Tibial nerve (tissue), 4 donors: ENCODE measurements at regions not wholly inside any gene's neighbourhood (a gene's known extent, or its start where the extent isn't known, plus 50 kb on each side); places are given as distances from the start of the nearest gene placed in this dataset.

ENCODE experiments used
- DNase-seq, 2 donors: peaks; one replicate each; pipeline ENCODE4 v3.0.0-alpha.2; 2019; ENCODE audit warnings: low spot score in 2 of 2
- H3K27ac ChIP-seq, 4 donors: fragments of 200-600 bp; sonication (generic) in 3 of 4; one replicate each; pipeline ENCODE4 v1.5.1; 2017 to 2019; ENCODE audit warnings: mild to moderate bottlenecking in 1 of 4
- H3K27me3 ChIP-seq, 2 donors: fragments of 200-600 bp; sonication (generic) in 1 of 2; one replicate each; pipeline versions ENCODE4 v1.5.1 to v1.6.0; 2017 to 2019
- H3K36me3 ChIP-seq, 3 donors: fragments of 200-600 bp; sonication (generic); one replicate each; pipeline ENCODE4 v1.5.1; 2018 to 2019
- H3K4me1 ChIP-seq, 4 donors: fragments of 200-600 bp; sonication (generic) in 3 of 4; one replicate each; pipeline ENCODE4 v1.5.1; 2017 to 2019
- H3K4me3 ChIP-seq, 4 donors: fragments of 200-600 bp; sonication (generic) in 3 of 4; one replicate each; pipeline ENCODE4 v1.5.1; 2017 to 2019; ENCODE audit warnings: mild to moderate bottlenecking in 1 of 4, moderate library complexity in 1 of 4
- H3K9me3 ChIP-seq, 4 donors: fragments of 200-600 bp; sonication (generic) in 3 of 4; one replicate each; pipeline ENCODE4 v1.5.1; 2017 to 2019
- EP300 ChIP-seq, 2 donors: sonication (generic); formaldehyde crosslinking; IDR thresholded peaks; one replicate each; pipeline ENCODE4 v1.6.1; 2017; ENCODE audit warnings: antibody characterized with exemption in 2 of 2, mild to moderate bottlenecking in 1 of 2
- POLR2A ChIP-seq, 2 donors: fragments of 450-650 bp; IDR thresholded peaks; one replicate each; pipeline ENCODE4 v1.6.1; 2017; ENCODE audit warnings: antibody characterized with exemption in 2 of 2, mild to moderate bottlenecking in 2 of 2, moderate library complexity in 2 of 2
- WGBS, 2 donors: methylation state at CpG; one replicate each; pipeline ENCODE4 v1.1.5; 2018; 5-methylcytosine and 5-hydroxymethylcytosine counted together
- TF ChIP-seq, protein P1 (sequence below), 5 experiments: fragments of 200-600 bp in 3 of 5; fragments of 450-650 bp in 2 of 5; sonication (generic) in 3 of 5; IDR thresholded peaks; one replicate each; pipeline ENCODE4 v1.5.1; 2016 to 2019; ENCODE audit warnings: antibody characterized with exemption in 5 of 5, mild to moderate bottlenecking in 3 of 5, moderate library complexity in 2 of 5

DNA sequence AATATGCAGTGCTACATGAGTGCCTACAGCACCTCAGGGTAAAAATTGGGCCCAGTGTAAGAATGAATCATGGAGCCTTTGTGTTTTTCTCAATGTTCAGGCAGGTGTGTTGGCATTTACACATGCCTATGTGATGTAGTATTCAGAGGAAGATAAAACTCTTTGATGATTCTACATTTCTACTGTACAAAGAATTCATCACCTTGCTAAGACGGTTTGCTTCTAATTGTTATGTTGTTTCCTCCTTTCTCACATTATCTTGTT lies 867.3 kb downstream of the TTLL7 start:
- Histone ChIP-seq H3K9me3 (no peaks in the 10 kb centered on the region), H3K27me3 (no peaks in the 10 kb centered on the region), H3K4me3 (no peak overlapping the region), H3K27ac (no peak overlapping the region), H3K4me1 (no peaks in the 10 kb centered on the region), H3K36me3 (no peaks in the 10 kb centered on the region)
- WGBS, 2 donors, result 90 to 93% methylated on average over 1 of the region's 1 CpG
- no peak for DNase-seq
- TF ChIP-seq EP300 (IDR thresholded peaks at IDR 0.05) (no peak), POLR2A (IDR thresholded peaks at IDR 0.05) (no peak)
- TF ChIP-seq, protein P1, sequence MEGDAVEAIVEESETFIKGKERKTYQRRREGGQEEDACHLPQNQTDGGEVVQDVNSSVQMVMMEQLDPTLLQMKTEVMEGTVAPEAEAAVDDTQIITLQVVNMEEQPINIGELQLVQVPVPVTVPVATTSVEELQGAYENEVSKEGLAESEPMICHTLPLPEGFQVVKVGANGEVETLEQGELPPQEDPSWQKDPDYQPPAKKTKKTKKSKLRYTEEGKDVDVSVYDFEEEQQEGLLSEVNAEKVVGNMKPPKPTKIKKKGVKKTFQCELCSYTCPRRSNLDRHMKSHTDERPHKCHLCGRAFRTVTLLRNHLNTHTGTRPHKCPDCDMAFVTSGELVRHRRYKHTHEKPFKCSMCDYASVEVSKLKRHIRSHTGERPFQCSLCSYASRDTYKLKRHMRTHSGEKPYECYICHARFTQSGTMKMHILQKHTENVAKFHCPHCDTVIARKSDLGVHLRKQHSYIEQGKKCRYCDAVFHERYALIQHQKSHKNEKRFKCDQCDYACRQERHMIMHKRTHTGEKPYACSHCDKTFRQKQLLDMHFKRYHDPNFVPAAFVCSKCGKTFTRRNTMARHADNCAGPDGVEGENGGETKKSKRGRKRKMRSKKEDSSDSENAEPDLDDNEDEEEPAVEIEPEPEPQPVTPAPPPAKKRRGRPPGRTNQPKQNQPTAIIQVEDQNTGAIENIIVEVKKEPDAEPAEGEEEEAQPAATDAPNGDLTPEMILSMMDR (IDR thresholded peaks at IDR 0.05), result no peak

DNA sequence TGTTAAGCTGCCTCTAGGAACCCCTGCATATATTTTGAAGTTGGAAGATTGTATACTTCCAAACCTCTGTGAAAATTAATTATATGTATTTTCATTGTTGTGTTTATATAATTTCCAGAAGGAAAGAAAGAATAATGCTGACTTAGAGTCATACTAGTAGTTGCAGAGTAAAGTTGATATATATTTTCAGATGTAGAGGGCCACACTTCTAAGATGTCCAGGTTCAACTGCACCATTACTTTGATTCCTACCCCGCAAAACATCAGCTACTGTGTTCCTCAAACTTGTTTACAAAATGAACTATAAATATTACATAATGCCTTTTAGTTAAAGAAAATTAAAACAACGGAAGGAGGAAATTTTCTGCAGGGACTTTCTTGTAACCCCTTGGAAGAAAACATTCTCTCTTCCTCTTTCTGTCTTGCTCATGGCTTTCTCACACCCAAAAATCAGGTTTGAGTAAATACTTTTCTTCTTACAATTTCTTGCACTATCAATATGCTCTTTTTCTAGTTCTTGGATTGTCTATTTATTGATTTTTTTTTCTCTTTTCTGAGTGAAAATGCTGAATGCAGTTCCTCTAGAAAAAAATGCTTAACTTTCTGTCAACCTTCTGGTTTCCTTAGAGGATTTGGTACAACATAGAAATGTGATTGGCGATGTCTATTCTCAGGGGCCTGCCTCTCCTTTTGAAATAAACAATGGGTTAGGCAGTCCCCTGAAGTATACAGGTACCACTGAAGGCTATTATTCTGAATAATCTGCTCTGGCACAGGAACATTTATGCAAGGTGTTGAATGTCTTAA lies 867.8 kb downstream of the TTLL7 start:
- Histone ChIP-seq H3K9me3 (no peaks in the 10 kb centered on the region), H3K4me3 (no peak overlapping the region), H3K36me3 (no peaks in the 10 kb centered on the region), H3K4me1 (no peaks in the 10 kb centered on the region), H3K27ac (no peak overlapping the region), H3K27me3 (no peaks in the 10 kb centered on the region)
- WGBS, 2 donors, result 86 to 89% methylated on average over 3 of the region's 3 CpGs
- DNase-seq, result no peak
- TF ChIP-seq POLR2A (IDR thresholded peaks at IDR 0.05), result no peak
- no peak for TF ChIP-seq EP300 (IDR thresholded peaks at IDR 0.05)
- TF ChIP-seq, protein P1 (IDR thresholded peaks at IDR 0.05), result no peak

DNA sequence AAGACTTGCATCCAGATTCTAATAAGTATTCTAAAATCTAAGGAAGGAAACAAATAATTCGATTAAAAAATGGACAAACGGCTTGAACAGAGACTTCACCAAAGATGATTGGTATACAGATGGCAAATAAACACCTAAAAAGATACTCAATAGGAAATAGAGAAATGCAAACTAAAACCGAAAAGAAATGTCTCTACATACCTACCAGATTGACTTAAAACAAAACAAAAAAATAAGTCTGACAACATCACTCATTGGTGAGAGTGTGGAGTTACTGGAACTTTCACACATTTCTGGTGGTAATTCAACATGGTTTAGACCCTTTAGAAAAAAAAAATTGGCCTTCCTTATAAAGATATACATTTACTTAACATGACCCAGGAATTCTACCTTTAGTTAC lies 869.8 kb downstream of the TTLL7 start:
- Histone ChIP-seq H3K27me3 (no peaks in the 10 kb centered on the region), H3K4me1 (no peaks in the 10 kb centered on the region), H3K36me3 (no peaks in the 10 kb centered on the region), H3K4me3 (no peak overlapping the region), H3K9me3 (no peaks in the 10 kb centered on the region), H3K27ac (no peak overlapping the region)
- no peak for DNase-seq
- WGBS, 2 donors, result 90 to 92% methylated on average over 3 of the region's 3 CpGs
- TF ChIP-seq EP300 (IDR thresholded peaks at IDR 0.05) (no peak), POLR2A (IDR thresholded peaks at IDR 0.05) (no peak)
- TF ChIP-seq, protein P1 (IDR thresholded peaks at IDR 0.05), result no peak

DNA sequence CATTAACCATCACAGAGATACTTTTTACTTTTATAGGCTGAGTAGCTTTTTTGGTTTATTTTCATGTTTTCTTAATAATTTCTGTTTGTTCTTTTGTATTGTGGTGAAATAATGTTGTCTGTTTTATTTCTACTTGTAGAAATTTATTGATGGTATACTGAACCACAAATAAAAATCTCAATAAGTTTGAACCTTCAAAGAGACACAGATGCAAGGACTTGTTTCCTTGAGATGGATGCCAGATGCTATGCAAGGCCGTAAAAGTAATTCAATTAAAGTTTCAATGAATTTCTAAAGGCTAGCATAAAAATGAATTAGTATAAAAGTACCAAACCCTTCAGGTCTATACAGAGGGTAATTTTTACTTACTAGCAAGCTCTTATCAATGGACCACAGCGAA lies 873.5 kb downstream of the TTLL7 start:
- no peak overlapping the region for H3K27ac ChIP-seq
- no peaks in the 10 kb centered on the region for H3K27me3 ChIP-seq
- H3K9me3 ChIP-seq, result no peaks in the 10 kb centered on the region
- TF ChIP-seq POLR2A (IDR thresholded peaks at IDR 0.05) (no peak), EP300 (IDR thresholded peaks at IDR 0.05) (no peak)
- TF ChIP-seq, protein P1 (IDR thresholded peaks at IDR 0.05), result no peak
- 90 to 91% methylated on average over 2 of the region's 2 CpGs for WGBS, 2 donors
- H3K36me3 ChIP-seq, result no peaks in the 10 kb centered on the region
- DNase-seq, result no peak
- no peaks in the 10 kb centered on the region for H3K4me1 ChIP-seq
- H3K4me3 ChIP-seq, result no peak overlapping the region

DNA sequence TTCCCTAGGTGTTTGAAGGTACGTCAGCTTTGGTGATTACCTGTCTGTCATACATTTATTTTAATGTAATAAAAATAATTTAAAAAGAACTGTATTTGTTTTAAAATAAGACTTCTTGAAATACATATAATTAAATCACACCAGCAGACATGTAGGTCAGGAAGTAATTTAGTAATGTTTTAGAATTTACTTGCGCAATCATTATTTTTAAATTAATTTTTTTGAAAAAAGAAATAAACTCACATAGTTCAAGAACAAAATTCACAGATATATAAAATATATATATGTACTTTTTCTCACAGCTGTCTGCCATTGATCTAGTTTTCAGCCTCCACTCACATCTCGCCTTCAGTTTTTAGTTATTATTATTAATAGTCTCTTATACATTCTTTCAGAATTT lies 875.9 kb downstream of the TTLL7 start:
- TF ChIP-seq, protein P1 (IDR thresholded peaks at IDR 0.05), result no peak
- TF ChIP-seq POLR2A (IDR thresholded peaks at IDR 0.05), result no peak
- no peak for TF ChIP-seq EP300 (IDR thresholded peaks at IDR 0.05)
- no peak for DNase-seq
- 95 to 98% methylated on average over 3 of the region's 3 CpGs for WGBS, 2 donors
- H3K27ac ChIP-seq, result no peak overlapping the region
- no peaks in the 10 kb centered on the region for H3K9me3 ChIP-seq
- H3K36me3 ChIP-seq, result no peaks in the 10 kb centered on the region
- H3K4me1 ChIP-seq, result no peaks in the 10 kb centered on the region
- H3K27me3 ChIP-seq, result no peaks in the 10 kb centered on the region
- no peak overlapping the region for H3K4me3 ChIP-seq
